ENCODE measurements at regions not wholly inside any gene's neighbourhood (a gene's known extent, or its start where the extent isn't known, plus 50 kb on each side); places are given as distances from the start of the nearest gene placed in this dataset.

DNA sequence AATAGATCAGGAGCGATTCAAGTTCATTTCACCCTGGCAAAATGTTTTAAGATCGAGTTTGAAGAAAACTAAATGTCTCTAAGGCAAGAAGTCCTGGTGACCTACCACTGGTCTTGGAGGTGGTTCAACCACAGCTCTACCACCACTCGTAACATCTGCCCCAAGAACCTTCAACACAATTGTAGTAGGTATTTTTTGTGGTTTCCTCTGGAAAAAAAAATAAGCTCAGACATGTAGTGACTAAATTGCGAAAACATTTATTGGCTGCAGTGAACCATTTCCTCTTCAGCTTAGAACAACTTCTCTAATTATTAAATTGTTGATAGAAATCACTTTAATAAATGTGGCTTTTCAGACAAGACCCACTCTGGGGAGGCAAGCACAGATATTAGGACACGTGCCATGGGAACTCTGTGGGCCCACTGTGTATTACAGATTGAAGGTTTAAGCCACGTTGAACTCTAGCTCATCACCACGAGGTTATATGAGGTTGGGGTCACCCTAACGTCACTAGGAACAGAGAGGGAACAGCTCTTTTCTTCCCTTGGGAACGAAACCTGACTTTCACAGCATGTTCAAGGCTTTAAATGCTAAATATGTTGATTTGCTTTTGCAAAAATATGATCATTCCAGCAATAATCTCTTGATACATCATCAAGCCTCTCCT lies 142.9 kb downstream of the HSD17B3 start:
- TF ChIP-seq, protein P1, sequence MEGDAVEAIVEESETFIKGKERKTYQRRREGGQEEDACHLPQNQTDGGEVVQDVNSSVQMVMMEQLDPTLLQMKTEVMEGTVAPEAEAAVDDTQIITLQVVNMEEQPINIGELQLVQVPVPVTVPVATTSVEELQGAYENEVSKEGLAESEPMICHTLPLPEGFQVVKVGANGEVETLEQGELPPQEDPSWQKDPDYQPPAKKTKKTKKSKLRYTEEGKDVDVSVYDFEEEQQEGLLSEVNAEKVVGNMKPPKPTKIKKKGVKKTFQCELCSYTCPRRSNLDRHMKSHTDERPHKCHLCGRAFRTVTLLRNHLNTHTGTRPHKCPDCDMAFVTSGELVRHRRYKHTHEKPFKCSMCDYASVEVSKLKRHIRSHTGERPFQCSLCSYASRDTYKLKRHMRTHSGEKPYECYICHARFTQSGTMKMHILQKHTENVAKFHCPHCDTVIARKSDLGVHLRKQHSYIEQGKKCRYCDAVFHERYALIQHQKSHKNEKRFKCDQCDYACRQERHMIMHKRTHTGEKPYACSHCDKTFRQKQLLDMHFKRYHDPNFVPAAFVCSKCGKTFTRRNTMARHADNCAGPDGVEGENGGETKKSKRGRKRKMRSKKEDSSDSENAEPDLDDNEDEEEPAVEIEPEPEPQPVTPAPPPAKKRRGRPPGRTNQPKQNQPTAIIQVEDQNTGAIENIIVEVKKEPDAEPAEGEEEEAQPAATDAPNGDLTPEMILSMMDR (conservative IDR thresholded peaks at IDR 0.05), result no peak
- WGBS, 2 experiments (ENCODE audit: insufficient coverage in 1 of 2, insufficient read length in 1 of 2), result 94 to 97% methylated on average over 6 to 7 of the region's 9 CpGs
- H3K36me3 Mint-ChIP-seq (ENCODE audit: low read depth), result no peaks in the 10 kb centered on the region

DNA sequence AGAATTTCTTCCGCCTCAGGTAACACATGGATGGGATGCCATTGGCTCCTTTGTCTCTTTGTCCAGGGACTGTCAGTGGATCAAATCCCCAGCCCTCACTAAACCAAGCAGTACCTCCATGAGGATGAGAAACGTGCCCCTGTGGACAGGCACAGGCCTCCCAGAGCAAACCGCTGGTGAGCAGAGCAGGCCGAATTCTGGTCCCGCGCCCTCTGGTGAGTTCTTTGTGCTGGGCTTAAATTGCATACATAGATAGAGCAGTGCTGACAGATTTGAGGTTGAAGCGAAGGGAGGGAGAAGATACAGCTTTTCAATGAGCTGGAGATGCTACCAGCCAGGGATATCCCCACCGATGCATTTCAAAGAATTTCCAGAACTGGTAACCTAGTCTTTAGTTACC lies 143.8 kb downstream of the HSD17B3 start:
- Histone ChIP-seq H3K4me3 (ENCODE audit: low read length) (no peak overlapping the region), H3K36me3 (ENCODE audit: control insufficient read depth, insufficient read depth, low read length) (no peaks in the 10 kb centered on the region), H3K4me1 (ENCODE audit: control insufficient read depth, insufficient read depth, low read length) (no peaks in the 10 kb centered on the region), H3K9me3 (ENCODE audit: control insufficient read depth, low read length) (no peaks in the 10 kb centered on the region), H3K27ac (ENCODE audit: low read depth, low read length) (no peak overlapping the region), H3K27me3 (ENCODE audit: control insufficient read depth, insufficient read depth, low read length, poor library complexity, severe bottlenecking) (peaks cover 9% of the 10 kb centered on the region), H3K9ac (ENCODE audit: extremely low read depth, low read length, poor library complexity, severe bottlenecking) (no peak overlapping the region)
- H3K27me3 Mint-ChIP-seq (ENCODE audit: insufficient read depth), result peaks cover 24% of the 10 kb centered on the region
- H3K36me3 Mint-ChIP-seq (ENCODE audit: low read depth), result no peaks in the 10 kb centered on the region
- TF ChIP-seq, protein P1 (conservative IDR thresholded peaks at IDR 0.05), result no peak
- no peak for DNase-seq
- WGBS, 2 experiments (ENCODE audit: insufficient coverage in 1 of 2, insufficient read length in 1 of 2), result 95% methylated on average over 7 to 8 of the region's 8 CpGs
- H3K9me3 Mint-ChIP-seq, result no peaks in the 10 kb centered on the region
- no peak overlapping the region for H3K4me3 Mint-ChIP-seq
- H3K27ac Mint-ChIP-seq, result no peak overlapping the region
- H3K4me1 Mint-ChIP-seq, result peaks cover 8% of the 10 kb centered on the region

More for the DNA sequence above, 142.9 kb downstream of the HSD17B3 start:
- Histone ChIP-seq H3K27me3 (ENCODE audit: control insufficient read depth, insufficient read depth, low read length, poor library complexity, severe bottlenecking) (peaks cover 9% of the 10 kb centered on the region), H3K4me3 (ENCODE audit: low read length) (no peak overlapping the region), H3K4me1 (ENCODE audit: control insufficient read depth, insufficient read depth, low read length) (no peaks in the 10 kb centered on the region), H3K36me3 (ENCODE audit: control insufficient read depth, insufficient read depth, low read length) (no peaks in the 10 kb centered on the region), H3K9ac (ENCODE audit: extremely low read depth, low read length, poor library complexity, severe bottlenecking) (no peak overlapping the region), H3K9me3 (ENCODE audit: control insufficient read depth, low read length) (no peaks in the 10 kb centered on the region), H3K27ac (ENCODE audit: low read depth, low read length) (no peak overlapping the region)
- Mint-ChIP-seq H3K4me1 (peaks cover 8% of the 10 kb centered on the region), H3K4me3 (no peak overlapping the region), H3K27me3 (ENCODE audit: insufficient read depth) (peaks cover 24% of the 10 kb centered on the region), H3K9me3 (no peaks in the 10 kb centered on the region), H3K27ac (no peak overlapping the region)
- DNase-seq, result no peak

DNA sequence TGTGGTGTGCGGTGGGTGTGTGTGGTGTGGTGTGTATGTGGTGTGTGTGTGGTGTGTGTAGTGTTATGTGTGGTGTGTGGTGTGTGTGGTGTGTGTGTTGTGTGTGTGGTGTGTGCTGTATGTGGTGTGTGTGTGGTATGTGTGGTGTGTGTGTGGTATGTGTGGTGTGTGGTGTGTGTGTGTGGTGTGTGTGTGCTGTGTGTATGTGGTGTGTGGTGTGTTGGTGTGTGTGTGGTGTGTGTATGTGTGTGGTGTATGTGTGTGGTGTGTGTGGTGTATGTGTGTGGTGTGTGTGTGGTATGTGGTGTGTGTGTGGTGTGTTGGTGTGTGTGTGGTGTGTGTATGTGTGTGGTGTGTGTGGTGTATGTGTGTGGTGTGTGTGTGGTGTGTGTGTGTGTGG lies 144.3 kb downstream of the HSD17B3 start:
- Mint-ChIP-seq H3K9me3 (no peaks in the 10 kb centered on the region), H3K27ac (no peak overlapping the region), H3K4me1 (peaks cover 8% of the 10 kb centered on the region), H3K27me3 (ENCODE audit: insufficient read depth) (peaks cover 22% of the 10 kb centered on the region), H3K4me3 (no peak overlapping the region), H3K36me3 (ENCODE audit: low read depth) (no peaks in the 10 kb centered on the region)
- H3K9me3 ChIP-seq (ENCODE audit: control insufficient read depth, low read length), result no peaks in the 10 kb centered on the region
- H3K9ac ChIP-seq (ENCODE audit: extremely low read depth, low read length, poor library complexity, severe bottlenecking), result no peak overlapping the region
- no peaks in the 10 kb centered on the region for H3K4me1 ChIP-seq (ENCODE audit: control insufficient read depth, insufficient read depth, low read length)
- H3K4me3 ChIP-seq (ENCODE audit: low read length), result no peak overlapping the region
- no peak for DNase-seq
- TF ChIP-seq, protein P1 (conservative IDR thresholded peaks at IDR 0.05), result no peak
- H3K36me3 ChIP-seq (ENCODE audit: control insufficient read depth, insufficient read depth, low read length), result no peaks in the 10 kb centered on the region
- 60% methylated on average over 1 of the region's 1 CpG; no CpG with 5 or more reads in 1 of the 2 experiments for WGBS, 2 experiments (ENCODE audit: insufficient coverage in 1 of 2, insufficient read length in 1 of 2)
- H3K27me3 ChIP-seq (ENCODE audit: control insufficient read depth, insufficient read depth, low read length, poor library complexity, severe bottlenecking), result peaks cover 9% of the 10 kb centered on the region
- H3K27ac ChIP-seq (ENCODE audit: low read depth, low read length), result no peak overlapping the region

Data from endodermal cell (in vitro differentiated cells).